ENCODE measurements at regions not wholly inside any gene's neighbourhood (a gene's known extent, or its start where the extent isn't known, plus 50 kb on each side); places are given as distances from the start of the nearest gene placed in this dataset.

DNA sequence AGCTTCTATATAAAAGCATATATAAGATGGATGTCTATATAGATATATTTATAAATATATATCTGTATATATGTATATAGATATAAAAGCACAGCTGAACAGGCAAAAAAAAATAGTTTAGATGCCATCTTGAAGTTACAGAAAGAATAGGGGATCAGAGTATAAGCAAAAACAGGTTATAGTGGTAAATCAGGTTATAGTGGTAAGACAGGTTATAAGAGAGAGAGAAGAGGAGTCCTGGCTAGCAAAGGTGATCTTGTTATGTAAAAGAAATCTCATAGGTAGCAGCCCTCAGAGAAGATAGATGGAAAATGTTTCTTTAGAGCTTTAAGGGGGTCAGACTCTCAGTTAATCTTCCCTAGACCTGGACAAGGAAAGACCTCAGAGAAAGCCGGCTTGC, 1263.1 kb downstream of the PCDH7 start:
- no peak for TF ChIP-seq ZNF8 (CRISPR knock-in tag; IDR thresholded peaks at IDR 0.05)
- TF ChIP-seq, protein P1, sequence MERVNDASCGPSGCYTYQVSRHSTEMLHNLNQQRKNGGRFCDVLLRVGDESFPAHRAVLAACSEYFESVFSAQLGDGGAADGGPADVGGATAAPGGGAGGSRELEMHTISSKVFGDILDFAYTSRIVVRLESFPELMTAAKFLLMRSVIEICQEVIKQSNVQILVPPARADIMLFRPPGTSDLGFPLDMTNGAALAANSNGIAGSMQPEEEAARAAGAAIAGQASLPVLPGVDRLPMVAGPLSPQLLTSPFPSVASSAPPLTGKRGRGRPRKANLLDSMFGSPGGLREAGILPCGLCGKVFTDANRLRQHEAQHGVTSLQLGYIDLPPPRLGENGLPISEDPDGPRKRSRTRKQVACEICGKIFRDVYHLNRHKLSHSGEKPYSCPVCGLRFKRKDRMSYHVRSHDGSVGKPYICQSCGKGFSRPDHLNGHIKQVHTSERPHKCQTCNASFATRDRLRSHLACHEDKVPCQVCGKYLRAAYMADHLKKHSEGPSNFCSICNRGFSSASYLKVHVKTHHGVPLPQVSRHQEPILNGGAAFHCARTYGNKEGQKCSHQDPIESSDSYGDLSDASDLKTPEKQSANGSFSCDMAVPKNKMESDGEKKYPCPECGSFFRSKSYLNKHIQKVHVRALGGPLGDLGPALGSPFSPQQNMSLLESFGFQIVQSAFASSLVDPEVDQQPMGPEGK (CRISPR knock-in tag; IDR thresholded peaks at IDR 0.05; ENCODE audit: borderline replicate concordance), result no peak
- TF ChIP-seq TCF4 (CRISPR knock-in tag; IDR thresholded peaks at IDR 0.05; ENCODE audit: borderline replicate concordance), result no peak
- TF ChIP-seq ZNF70 (CRISPR knock-in tag; IDR thresholded peaks at IDR 0.05), result no peak
- no peak for TF ChIP-seq RARB (CRISPR knock-in tag; IDR thresholded peaks at IDR 0.05)
- no peak for TF ChIP-seq ZFP3 (CRISPR knock-in tag; IDR thresholded peaks at IDR 0.05)
- no peak for TF ChIP-seq SNAI2 (CRISPR knock-in tag; IDR thresholded peaks at IDR 0.05)
- no peak for TF ChIP-seq ZC3H10 (CRISPR knock-in tag; IDR thresholded peaks at IDR 0.05)
- no peak for TF ChIP-seq OSR1 (CRISPR knock-in tag; IDR thresholded peaks at IDR 0.05)
- TF ChIP-seq, protein P2, sequence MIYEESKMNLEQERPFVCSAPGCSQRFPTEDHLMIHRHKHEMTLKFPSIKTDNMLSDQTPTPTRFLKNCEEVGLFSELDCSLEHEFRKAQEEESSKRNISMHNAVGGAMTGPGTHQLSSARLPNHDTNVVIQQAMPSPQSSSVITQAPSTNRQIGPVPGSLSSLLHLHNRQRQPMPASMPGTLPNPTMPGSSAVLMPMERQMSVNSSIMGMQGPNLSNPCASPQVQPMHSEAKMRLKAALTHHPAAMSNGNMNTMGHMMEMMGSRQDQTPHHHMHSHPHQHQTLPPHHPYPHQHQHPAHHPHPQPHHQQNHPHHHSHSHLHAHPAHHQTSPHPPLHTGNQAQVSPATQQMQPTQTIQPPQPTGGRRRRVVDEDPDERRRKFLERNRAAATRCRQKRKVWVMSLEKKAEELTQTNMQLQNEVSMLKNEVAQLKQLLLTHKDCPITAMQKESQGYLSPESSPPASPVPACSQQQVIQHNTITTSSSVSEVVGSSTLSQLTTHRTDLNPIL (CRISPR knock-in tag; IDR thresholded peaks at IDR 0.05; ENCODE audit: low read depth), result no peak
- no peak for TF ChIP-seq GLIS3 (CRISPR knock-in tag; IDR thresholded peaks at IDR 0.05)
- TF ChIP-seq ZNF565 (CRISPR knock-in tag; conservative IDR thresholded peaks at IDR 0.05; ENCODE audit: low read depth), result no peak

All from SK-N-SH treated with all-trans-retinoic acid at 6 μM for 48 hours (cell line).